Testis (tissue), 2 donors: ENCODE measurements at regions not wholly inside any gene's neighbourhood (a gene's known extent, or its start where the extent isn't known, plus 50 kb on each side); places are given as distances from the start of the nearest gene placed in this dataset.
"Not testable (repeated sequence)": the region's sequence is repeated elsewhere in the genome, so short reads cannot be mapped to it uniquely, and the experiment has no call there.

Experiments used
- DNase-seq: peaks from one replicate; pipeline ENCODE4 v3.0.0-alpha.2; 2019
- H3K27ac ChIP-seq, 2 donors: fragments of 200-600 bp; sonication (generic); one replicate each; pipeline ENCODE4 v1.5.1; 2019
- H3K27me3 ChIP-seq: fragments of 200-600 bp; sonication (generic); one replicate; pipeline ENCODE4 v1.5.1; 2019
- H3K36me3 ChIP-seq: fragments of 200-600 bp; sonication (generic); one replicate; pipeline ENCODE4 v1.5.1; 2017; ENCODE audit warnings: low read depth; ENCODE audit errors: missing control alignments
- H3K4me1 ChIP-seq: fragments of 200-600 bp; sonication (generic); one replicate; pipeline ENCODE4 v1.5.1; 2019
- H3K4me3 ChIP-seq, 2 donors: fragments of 200-600 bp; sonication (generic); one replicate each; pipeline ENCODE4 v1.5.1; 2017 to 2019
- H3K9me3 ChIP-seq: fragments of 200-600 bp; sonication (generic); one replicate; pipeline ENCODE4 v1.5.1; 2017
- POLR2A ChIP-seq: fragments of 450-650 bp; IDR thresholded peaks from one replicate; pipeline ENCODE4 v1.6.1; 2017; ENCODE audit warnings: antibody characterized with exemption, mild to moderate bottlenecking, moderate library complexity
- WGBS, 2 donors: methylation state at CpG; one replicate each; pipeline ENCODE4 v1.1.5; 2018; 5-methylcytosine and 5-hydroxymethylcytosine counted together
- intact Hi-C: fragments of 100-400 bp; cut with DNase I; formaldehyde crosslinking; loops from one replicate; pipeline ENCODE4 v1.15.1; 2023; ENCODE audit warnings: low total_unique reads
- TF ChIP-seq, protein P1 (sequence below), 3 experiments: fragments of 450-650 bp in 2 of 3; fragments of 200-600 bp in 1 of 3; sonication (generic) in 1 of 3; IDR thresholded peaks; one replicate each; pipeline ENCODE4 v1.5.1; 2016 to 2019; ENCODE audit warnings: antibody characterized with exemption in 3 of 3, mild to moderate bottlenecking in 2 of 3, moderate library complexity in 1 of 3

DNA sequence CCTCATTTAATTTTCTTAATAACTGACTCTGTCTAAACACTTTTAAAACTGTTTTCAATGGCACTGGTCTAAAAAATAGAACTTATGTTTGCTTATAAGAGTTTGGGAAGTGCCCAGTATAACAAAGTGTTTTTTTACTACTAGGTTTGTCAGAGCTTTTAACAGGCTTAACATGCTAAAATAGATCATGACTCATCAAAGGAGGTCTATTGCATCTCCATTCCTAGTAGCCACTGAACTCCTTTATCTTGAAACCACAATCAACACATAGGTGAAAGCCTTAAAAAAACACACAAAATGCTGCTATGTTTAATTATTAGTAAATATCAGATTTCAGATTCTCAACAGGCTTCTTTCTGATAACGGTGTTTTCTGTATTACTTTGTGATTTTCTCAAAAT, 196.4 kb upstream of the KIF2B start:
- 81 to 87% methylated on average over 1 of the region's 1 CpG for WGBS, 2 donors
- Histone ChIP-seq H3K27me3 (no peaks in the 10 kb centered on the region), H3K4me3 (no peak overlapping the region), H3K36me3 (no peaks in the 10 kb centered on the region), H3K27ac (no peak overlapping the region), H3K9me3 (no peaks in the 10 kb centered on the region), H3K4me1 (no peaks in the 10 kb centered on the region)
- intact Hi-C loops: no loop called here
- no peak for TF ChIP-seq POLR2A
- TF ChIP-seq, protein P1, sequence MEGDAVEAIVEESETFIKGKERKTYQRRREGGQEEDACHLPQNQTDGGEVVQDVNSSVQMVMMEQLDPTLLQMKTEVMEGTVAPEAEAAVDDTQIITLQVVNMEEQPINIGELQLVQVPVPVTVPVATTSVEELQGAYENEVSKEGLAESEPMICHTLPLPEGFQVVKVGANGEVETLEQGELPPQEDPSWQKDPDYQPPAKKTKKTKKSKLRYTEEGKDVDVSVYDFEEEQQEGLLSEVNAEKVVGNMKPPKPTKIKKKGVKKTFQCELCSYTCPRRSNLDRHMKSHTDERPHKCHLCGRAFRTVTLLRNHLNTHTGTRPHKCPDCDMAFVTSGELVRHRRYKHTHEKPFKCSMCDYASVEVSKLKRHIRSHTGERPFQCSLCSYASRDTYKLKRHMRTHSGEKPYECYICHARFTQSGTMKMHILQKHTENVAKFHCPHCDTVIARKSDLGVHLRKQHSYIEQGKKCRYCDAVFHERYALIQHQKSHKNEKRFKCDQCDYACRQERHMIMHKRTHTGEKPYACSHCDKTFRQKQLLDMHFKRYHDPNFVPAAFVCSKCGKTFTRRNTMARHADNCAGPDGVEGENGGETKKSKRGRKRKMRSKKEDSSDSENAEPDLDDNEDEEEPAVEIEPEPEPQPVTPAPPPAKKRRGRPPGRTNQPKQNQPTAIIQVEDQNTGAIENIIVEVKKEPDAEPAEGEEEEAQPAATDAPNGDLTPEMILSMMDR (IDR thresholded peaks at IDR 0.05): no peak
- DNase-seq: no peak

DNA sequence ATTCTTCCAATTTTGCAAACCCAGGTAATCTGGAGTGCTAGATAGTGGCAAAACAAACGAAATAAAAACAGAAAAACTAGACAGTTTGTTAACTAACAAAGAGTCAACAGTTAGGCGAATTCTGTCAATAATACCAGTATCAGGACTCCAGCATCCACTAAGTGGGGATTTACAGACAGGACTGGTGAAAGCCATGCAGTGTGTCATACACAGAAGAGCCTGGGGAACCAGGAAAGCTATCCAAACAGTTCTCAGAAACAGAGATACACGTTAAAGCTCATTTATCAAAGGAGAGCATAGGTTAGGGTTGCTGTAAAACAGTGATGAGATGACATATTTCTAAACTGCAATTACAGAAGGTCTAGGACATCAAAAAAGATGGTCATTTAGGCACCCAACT, 203.7 kb upstream of the KIF2B start:
- Histone ChIP-seq H3K27me3 (no peaks in the 10 kb centered on the region), H3K27ac (no peak overlapping the region), H3K9me3 (no peaks in the 10 kb centered on the region), H3K4me1 (no peaks in the 10 kb centered on the region), H3K36me3 (no peaks in the 10 kb centered on the region), H3K4me3 (no peak overlapping the region)
- no peak for DNase-seq
- TF ChIP-seq POLR2A: no peak
- TF ChIP-seq, protein P1 (IDR thresholded peaks at IDR 0.05): no peak
- WGBS, 2 donors: 59 to 71% methylated on average over 3 of the region's 3 CpGs
- intact Hi-C loops: no loop called here

DNA sequence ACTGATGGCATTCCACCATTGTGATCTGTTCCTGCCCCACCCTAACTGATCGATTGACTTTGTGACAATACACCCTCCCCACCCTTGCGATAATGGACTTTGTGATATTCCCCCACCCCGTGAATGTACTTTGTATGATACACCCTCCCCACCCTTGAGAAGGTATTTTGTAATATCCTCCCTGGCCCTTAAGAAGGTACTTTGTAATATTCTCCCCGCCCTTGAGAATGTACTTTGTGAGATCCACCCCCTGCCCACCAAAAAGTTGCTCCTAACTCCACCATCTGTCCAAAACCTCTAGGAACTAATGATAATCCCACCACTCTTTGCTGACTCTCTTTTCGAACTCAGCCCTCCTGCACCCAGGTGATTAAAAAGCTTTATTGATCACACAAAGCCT, 214.5 kb upstream of the KIF2B start:
- H3K9me3 ChIP-seq, H3K4me1 ChIP-seq, H3K27ac ChIP-seq, DNase-seq, intact Hi-C loops, H3K36me3 ChIP-seq, H3K4me3 ChIP-seq, H3K27me3 ChIP-seq: not testable (repeated sequence)
- 89 to 95% methylated on average over 5 of the region's 5 CpGs for WGBS, 2 donors

DNA sequence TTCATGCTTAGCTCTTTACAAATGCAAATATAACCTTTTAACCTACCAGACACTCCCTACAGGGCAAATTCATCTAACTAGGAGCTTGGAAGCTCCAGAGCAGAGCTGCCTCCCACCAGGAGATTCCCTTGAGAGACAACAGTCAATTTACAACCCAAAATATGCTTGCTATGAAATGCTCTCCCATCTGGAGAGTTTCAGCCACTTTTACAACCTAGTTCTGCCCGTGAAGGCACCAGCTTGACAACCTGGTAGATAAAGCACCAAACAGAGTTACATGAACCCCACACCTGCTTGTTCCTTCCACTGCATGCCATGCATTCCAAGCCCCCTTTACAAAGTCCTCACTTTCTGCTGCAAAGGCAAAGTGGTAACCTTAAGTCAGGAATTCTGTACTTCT, 215.3 kb upstream of the KIF2B start:
- H3K4me3 ChIP-seq: no peak overlapping the region
- no peak for DNase-seq
- H3K4me1 ChIP-seq: no peaks in the 10 kb centered on the region
- WGBS, 2 donors: 25 to 54% methylated on average over 1 of the region's 1 CpG
- no peaks in the 10 kb centered on the region for H3K9me3 ChIP-seq
- H3K27ac ChIP-seq: no peak overlapping the region
- TF ChIP-seq POLR2A: no peak
- TF ChIP-seq, protein P1 (IDR thresholded peaks at IDR 0.05): no peak
- H3K36me3 ChIP-seq: no peaks in the 10 kb centered on the region
- no peaks in the 10 kb centered on the region for H3K27me3 ChIP-seq
- intact Hi-C loops: no loop called here

DNA sequence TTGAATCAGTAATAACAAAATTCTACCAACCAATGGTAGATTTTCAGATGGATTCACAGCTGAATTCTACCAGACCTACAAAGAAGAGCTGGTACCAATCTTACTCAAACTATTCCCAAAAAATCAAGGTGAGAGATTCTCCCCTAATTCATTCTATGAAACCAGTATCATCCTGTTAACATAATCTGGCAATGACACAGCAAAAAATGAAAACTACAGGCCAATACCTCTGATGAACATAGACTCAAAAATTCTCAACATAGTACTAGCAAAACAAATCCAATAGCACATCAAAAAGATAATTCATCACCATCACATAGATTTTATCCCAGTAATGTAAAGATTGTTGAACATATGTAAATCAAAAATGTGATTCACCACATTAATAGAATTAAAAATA, 234.4 kb upstream of the KIF2B start:
- H3K27ac ChIP-seq: no peak overlapping the region
- intact Hi-C loops: no loop called here
- H3K4me1 ChIP-seq: no peaks in the 10 kb centered on the region
- no peak for DNase-seq
- no peak overlapping the region for H3K4me3 ChIP-seq
- no peaks in the 10 kb centered on the region for H3K36me3 ChIP-seq
- no peaks in the 10 kb centered on the region for H3K27me3 ChIP-seq
- no peak for TF ChIP-seq POLR2A
- TF ChIP-seq, protein P1 (IDR thresholded peaks at IDR 0.05): no peak
- H3K9me3 ChIP-seq: no peaks in the 10 kb centered on the region
